HL-60 (cell line): ENCODE measurements at regions not wholly inside any gene's neighbourhood (a gene's known extent, or its start where the extent isn't known, plus 50 kb on each side); places are given as distances from the start of the nearest gene placed in this dataset.

Source experiments
- DNase-seq, 2 experiments: peaks; one replicate each; pipeline ENCODE4 v3.0.0-alpha.2; 2010 to 2020; ENCODE audit warnings: low read depth in 1 of 2, low spot score in 1 of 2
- H3K27ac ChIP-seq: fragments of 250-450 bp; sonication (Bioruptor Pico); replicated peaks from 2 replicates; pipeline ENCODE4 v1.5.1; 2020; ENCODE audit warnings: mild to moderate bottlenecking, moderate library complexity
- H3K27me3 ChIP-seq: fragments of 250-450 bp; sonication (Bioruptor Pico); 2 replicates; pipeline ENCODE4 v1.5.1; 2021; ENCODE audit warnings: mild to moderate bottlenecking, moderate library complexity; ENCODE audit not compliant: insufficient read depth, poor library complexity, severe bottlenecking
- H3K4me3 ChIP-seq: replicated peaks from 2 replicates; pipeline ENCODE4 v1.5.1; 2011; ENCODE audit warnings: mild to moderate bottlenecking, control low read depth, low read length; ENCODE audit not compliant: insufficient read depth
- GABPA ChIP-seq: IDR thresholded peaks from 2 replicates; pipeline ENCODE4 v1.6.1; 2012; ENCODE audit warnings: low read depth
- POLR2AphosphoS5 ChIP-seq: IDR thresholded peaks from 2 replicates; pipeline ENCODE4 v1.6.1; 2012; ENCODE audit warnings: low read depth
- SPI1 ChIP-seq: IDR thresholded peaks from 2 replicates; pipeline ENCODE4 v1.6.1; 2012; ENCODE audit warnings: low read depth, mild to moderate bottlenecking, borderline replicate concordance
- TF ChIP-seq, protein P1 (sequence below): IDR thresholded peaks from one replicate; pipeline ENCODE4 v1.5.1; 2011; ENCODE audit warnings: low read length, control low read depth, inconsistent platforms; ENCODE audit not compliant: insufficient read depth
- TF ChIP-seq, protein P2 (sequence below): IDR thresholded peaks from 2 replicates; pipeline ENCODE4 v1.6.1; 2012; ENCODE audit warnings: low read depth; ENCODE audit not compliant: insufficient replicate concordance

- no peak for DNase-seq
- no peak overlapping the region for H3K27ac ChIP-seq
- H3K4me3 ChIP-seq: no peak overlapping the region
- TF ChIP-seq SPI1: no peak
- TF ChIP-seq GABPA: no peak
- TF ChIP-seq POLR2AphosphoS5: no peak
- TF ChIP-seq, protein P1, sequence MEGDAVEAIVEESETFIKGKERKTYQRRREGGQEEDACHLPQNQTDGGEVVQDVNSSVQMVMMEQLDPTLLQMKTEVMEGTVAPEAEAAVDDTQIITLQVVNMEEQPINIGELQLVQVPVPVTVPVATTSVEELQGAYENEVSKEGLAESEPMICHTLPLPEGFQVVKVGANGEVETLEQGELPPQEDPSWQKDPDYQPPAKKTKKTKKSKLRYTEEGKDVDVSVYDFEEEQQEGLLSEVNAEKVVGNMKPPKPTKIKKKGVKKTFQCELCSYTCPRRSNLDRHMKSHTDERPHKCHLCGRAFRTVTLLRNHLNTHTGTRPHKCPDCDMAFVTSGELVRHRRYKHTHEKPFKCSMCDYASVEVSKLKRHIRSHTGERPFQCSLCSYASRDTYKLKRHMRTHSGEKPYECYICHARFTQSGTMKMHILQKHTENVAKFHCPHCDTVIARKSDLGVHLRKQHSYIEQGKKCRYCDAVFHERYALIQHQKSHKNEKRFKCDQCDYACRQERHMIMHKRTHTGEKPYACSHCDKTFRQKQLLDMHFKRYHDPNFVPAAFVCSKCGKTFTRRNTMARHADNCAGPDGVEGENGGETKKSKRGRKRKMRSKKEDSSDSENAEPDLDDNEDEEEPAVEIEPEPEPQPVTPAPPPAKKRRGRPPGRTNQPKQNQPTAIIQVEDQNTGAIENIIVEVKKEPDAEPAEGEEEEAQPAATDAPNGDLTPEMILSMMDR: no peak
- TF ChIP-seq, protein P2, sequence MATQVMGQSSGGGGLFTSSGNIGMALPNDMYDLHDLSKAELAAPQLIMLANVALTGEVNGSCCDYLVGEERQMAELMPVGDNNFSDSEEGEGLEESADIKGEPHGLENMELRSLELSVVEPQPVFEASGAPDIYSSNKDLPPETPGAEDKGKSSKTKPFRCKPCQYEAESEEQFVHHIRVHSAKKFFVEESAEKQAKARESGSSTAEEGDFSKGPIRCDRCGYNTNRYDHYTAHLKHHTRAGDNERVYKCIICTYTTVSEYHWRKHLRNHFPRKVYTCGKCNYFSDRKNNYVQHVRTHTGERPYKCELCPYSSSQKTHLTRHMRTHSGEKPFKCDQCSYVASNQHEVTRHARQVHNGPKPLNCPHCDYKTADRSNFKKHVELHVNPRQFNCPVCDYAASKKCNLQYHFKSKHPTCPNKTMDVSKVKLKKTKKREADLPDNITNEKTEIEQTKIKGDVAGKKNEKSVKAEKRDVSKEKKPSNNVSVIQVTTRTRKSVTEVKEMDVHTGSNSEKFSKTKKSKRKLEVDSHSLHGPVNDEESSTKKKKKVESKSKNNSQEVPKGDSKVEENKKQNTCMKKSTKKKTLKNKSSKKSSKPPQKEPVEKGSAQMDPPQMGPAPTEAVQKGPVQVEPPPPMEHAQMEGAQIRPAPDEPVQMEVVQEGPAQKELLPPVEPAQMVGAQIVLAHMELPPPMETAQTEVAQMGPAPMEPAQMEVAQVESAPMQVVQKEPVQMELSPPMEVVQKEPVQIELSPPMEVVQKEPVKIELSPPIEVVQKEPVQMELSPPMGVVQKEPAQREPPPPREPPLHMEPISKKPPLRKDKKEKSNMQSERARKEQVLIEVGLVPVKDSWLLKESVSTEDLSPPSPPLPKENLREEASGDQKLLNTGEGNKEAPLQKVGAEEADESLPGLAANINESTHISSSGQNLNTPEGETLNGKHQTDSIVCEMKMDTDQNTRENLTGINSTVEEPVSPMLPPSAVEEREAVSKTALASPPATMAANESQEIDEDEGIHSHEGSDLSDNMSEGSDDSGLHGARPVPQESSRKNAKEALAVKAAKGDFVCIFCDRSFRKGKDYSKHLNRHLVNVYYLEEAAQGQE: no peak
- no peaks in the 10 kb centered on the region for H3K27me3 ChIP-seq
These were observed 97.5 kb upstream of the KCNG1 start for GRCh38 chr20:51120438-51120837.

- TF ChIP-seq, protein P1: no peak
- TF ChIP-seq SPI1 (no peak), POLR2AphosphoS5 (no peak), GABPA (no peak)
- TF ChIP-seq, protein P2: no peak
- Histone ChIP-seq H3K27me3 (no peaks in the 10 kb centered on the region), H3K27ac (no peak overlapping the region), H3K4me3 (no peak overlapping the region)
- no peak for DNase-seq
These were observed 97.0 kb upstream of the KCNG1 start for GRCh38 chr20:51119914-51120313.

DNA sequence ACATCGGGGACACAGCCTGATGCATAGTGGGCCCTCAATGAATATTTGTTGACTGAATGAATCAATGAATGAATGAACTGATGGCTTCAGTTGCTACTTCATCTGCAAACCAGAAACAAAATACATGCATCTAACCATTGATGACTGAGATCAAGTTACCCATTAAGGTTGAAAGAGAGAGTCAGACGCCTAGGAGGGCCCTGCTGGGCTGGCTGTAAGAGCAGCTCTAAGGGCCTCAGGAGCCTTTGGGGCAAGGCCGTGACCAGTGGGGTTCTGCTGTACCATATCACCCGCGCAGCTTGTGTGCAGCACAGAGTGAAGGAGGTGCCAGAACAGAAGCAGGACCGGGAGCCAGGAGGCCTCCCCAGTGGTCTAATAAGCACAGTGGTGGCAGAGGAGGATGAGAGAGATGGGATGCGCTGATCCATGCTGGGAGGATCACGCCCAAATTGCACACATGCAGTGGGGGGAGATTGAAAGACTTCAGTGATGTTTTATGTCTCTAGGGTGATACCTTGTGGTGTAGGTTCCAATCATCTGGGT is 96.1 kb upstream of the KCNG1 start:
- no peak for TF ChIP-seq POLR2AphosphoS5
- no peak for TF ChIP-seq SPI1
- TF ChIP-seq, protein P1: no peak
- no peak for TF ChIP-seq GABPA
- TF ChIP-seq, protein P2: no peak
- no peak for DNase-seq
- H3K27me3 ChIP-seq: no peaks in the 10 kb centered on the region
- no peak overlapping the region for H3K27ac ChIP-seq
- no peak overlapping the region for H3K4me3 ChIP-seq
